DMS 273 (cell line): ENCODE measurements at regions not wholly inside any gene's neighbourhood (a gene's known extent, or its start where the extent isn't known, plus 50 kb on each side); places are given as distances from the start of the nearest gene placed in this dataset.
"Not testable (repeated sequence)": the region's sequence is repeated elsewhere in the genome, so short reads cannot be mapped to it uniquely, and the experiment has no call there.

Experiments used
- DNase-seq: peaks from one replicate; lab custom pipeline; 2025; ENCODE audit not compliant: unreplicated experiment; lab: John Stamatoyannopoulos, UW

GRCh38 chr5:118303296-118303695, 685.1 kb downstream of the DTWD2 start:
- DNase-seq = no peak

DNA sequence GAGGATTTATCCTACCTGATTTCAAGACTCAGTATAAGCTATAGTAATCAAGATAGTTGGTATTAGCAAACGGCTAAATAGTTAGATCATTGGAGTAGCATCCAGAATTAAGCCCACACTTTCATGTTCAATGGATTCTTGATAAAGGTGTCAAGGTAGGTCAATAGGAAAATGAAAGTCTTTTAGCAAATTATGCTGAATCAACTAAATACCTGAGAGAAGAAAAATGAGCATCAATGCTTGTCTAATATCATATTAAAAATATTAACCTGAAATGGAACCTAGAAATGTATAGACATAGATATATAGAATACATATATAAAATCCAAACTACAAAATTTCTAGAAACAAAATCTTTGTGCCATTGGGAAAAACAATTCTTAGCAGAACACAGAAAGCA, 685.6 kb downstream of the DTWD2 start:
- DNase-seq = no peak

DNA sequence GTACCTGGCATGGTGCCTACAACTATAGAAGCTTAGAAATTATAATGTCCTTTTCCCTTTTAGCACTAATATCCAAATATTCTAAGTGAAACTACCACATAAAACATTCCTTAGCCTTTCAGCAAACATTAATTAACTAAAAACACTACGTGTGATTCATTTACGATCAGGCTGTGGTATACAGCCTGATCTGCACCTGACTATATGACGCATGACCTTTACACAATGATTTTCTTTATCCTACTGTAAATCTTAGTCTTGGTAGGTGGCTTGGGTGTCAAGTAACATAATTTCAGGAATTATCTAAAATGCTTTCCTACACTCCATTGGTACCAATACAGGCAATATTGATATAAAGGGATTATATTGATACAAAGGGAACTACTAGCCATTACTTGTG, 686.7 kb downstream of the DTWD2 start:
- no peak for DNase-seq

GRCh38 chr5:118295045-118295444, 693.3 kb downstream of the DTWD2 start:
- no peak for DNase-seq

GRCh38 chr5:118293378-118293777, 695.0 kb downstream of the DTWD2 start:
- DNase-seq = no peak

GRCh38 chr5:118290204-118290603, 698.1 kb downstream of the DTWD2 start:
- DNase-seq = no peak

DNA sequence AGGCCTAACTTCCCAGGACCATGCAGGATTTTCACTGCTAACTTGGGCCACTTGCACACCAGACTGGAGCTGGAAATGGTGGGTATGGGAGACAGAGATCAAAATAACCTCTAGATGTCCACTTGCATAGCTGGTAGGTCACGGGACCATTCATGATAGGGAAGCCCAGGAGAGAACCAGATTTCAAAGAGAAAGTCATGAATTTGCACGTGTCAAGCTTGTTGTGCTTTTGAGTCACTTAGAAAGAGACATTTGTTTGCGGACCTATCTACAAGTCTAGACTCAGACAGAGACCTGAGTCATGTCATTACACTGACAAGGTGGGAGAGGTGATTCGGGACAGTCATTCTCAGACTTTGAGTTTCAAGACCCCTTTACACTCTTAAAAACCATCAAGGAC, 704.1 kb downstream of the DTWD2 start:
- not testable (repeated sequence) for DNase-seq

DNA sequence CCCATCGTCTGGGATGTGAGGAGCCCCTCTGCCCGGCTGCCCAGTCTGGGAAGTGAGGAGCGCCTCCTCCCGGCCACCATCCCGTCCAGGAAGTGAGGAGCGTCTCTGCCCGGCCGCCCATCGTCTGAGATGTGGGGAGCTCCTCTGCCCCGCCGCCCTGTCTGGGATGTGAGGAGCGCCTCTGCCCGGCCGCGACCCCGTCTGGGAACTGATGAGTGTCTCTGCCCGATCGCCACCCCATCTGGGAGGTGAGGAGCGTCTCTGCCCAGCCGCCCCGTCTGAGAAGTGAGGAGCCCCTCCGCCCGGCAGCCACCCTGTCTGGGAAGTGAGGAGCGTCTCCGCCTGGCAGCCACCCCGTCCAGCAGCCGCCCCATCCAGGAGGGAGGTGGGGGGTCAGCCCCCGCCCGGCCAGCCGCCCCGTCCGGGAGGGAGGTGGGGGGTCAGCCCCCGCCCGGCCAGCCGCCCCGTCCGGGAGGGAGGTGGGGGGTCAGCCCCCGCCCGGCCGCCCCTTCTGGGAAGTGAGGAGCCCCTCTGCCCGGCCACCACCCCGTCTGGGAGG, 705.8 kb downstream of the DTWD2 start:
- not testable (repeated sequence) for DNase-seq

DNA sequence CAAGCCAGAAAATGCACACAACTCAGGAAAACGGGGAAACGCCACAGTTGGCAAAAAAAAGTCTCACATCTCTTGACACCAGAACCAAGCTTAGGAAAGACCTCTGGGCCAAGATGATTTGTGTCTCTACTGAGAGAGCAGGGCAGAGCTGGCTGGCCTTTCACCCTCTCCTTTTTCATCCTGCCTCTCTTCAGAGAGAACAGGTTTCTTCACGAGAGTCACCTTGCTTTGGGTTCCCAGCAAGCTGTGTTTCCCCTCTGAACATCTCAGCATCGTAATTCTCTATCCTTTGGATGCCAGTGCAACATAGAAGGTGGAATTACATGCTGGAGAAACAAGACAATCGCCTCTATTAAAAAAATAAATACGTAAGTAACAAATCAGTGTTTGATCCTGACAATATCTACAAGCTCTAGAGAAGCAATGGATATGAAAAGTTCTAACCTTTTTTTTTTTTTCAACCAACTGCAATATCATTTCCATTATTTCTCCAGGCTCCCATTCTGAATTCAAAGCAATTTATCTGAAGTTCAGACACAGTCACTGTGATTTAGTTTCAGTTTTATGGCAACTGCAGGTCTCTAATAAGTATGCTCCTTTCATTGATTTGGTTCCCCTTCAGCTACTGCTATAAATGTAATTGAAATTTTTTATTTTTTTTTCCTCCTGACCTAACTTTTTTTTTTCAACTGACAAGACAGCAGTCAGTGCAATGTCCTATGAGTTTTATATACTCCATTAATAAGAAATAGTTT, 708.6 kb downstream of the DTWD2 start:
- no peak for DNase-seq

DNA sequence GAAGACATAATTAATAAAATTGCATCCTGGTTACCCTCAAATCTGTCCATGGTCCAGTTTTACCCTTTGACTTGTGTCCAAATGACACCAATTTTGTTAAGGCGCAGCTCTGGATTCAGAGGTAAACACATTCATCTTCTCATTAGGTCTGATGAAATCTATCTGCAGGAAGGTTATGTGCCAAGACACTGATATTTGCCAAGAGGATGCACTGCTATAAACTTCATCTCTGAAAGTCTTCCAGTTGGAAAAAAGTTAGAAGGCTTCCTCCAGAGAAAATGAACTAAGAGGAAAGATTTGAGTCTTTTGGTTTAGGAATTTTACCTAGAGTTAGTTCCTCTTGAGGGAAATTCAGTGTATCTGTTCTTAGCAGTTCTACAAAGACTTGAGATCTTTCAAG, 717.8 kb downstream of the DTWD2 start:
- DNase-seq = no peak

DNA sequence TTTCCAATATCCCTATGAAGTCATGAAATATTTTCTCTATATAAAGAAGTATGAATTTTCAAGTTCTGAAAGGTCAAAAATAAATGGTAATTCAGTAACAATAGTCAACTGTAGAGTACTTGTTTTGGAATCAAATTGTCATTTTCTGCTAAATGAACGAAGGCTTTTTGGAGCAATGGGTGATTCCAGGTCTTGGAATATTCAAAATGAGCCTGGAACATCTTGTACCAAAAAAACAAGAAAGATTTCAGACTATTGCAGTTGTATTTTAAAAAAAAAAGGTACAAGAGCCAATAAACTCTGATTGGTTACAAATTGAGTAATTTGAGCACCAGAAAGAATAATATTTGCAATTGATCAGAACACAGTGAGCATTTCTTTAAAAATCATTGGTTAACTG, 730.1 kb downstream of the DTWD2 start:
- DNase-seq = no peak

DNA sequence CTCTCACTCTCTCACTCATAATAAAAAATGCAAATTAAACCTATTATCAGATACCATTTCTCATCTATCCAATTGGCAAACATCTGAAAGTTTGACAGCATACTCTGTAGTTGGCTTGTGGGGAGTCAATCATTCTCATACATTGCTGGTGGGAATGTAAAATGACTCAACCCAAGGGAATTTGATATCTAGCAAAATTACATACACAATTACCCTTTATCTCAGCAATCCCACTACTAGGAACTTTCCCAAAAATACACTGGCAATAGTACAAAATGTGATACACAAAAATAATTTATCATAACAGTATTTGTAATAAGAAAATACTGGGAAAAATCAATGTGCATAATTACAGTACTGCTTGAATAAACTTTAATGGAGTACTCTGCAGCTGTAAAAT, 731.3 kb downstream of the DTWD2 start:
- DNase-seq = no peak

GRCh38 chr5:118253225-118254061, 734.9 kb downstream of the DTWD2 start:
- DNase-seq = no peak

GRCh38 chr5:118249386-118249785, 739.0 kb downstream of the DTWD2 start:
- DNase-seq = no peak

- DNase-seq = no peak
Observed at GRCh38 chr5:118247458-118247857, 740.9 kb downstream of the DTWD2 start.

GRCh38 chr5:118243613-118244012, 744.7 kb downstream of the DTWD2 start:
- no peak for DNase-seq

DNA sequence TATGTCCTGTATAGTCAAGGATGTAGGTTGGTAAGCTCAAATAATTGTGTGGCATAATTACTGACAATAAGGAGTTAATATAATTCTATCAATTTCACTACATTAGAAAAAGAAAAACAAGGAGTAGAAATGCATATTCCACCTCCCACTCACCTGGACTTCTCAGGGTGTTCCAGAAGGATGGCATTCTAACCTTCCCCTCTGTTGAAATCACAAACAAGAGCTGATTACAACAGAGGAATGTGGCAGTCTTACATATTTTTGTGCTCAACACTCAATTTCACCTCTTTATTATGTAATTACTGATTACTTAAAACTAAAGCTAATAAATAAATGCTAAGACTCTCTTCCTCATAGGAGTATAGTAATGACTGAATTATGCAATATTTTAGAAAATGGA, 745.3 kb downstream of the DTWD2 start:
- no peak for DNase-seq

DNA sequence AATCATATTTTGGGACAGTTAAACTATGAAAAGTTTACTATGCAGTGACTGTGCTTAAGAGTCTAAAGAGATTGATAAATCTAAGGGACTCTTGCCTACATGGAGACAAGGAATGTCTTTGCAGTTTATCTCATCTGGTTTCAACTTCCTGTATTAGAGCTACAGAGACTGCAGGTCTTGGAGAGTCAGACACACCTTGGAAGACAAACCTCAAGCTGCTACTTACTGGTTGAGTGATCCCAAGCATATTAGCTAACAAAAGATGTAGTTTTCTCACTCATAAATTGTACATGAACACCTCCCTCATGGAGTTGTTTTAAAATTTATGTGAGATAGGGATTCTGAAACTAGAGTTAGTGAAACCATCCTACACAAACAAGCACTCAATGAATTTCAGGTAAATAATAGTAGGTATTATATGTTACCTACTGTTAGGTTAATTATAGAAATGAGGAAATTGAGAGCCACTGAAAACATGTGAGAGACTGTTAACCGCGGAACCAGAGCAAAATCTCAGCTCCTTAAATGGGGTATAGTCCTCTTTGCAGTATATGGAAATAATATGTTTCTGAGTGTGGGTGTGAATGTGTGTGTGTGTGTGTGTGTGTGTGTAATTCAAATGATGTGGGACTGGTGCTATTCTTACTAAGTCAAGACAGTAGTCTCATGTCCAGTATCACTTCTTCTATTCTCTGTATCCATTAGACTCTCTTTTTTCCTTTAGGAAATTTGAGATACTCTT, 752.1 kb downstream of the DTWD2 start:
- no peak for DNase-seq

DNA sequence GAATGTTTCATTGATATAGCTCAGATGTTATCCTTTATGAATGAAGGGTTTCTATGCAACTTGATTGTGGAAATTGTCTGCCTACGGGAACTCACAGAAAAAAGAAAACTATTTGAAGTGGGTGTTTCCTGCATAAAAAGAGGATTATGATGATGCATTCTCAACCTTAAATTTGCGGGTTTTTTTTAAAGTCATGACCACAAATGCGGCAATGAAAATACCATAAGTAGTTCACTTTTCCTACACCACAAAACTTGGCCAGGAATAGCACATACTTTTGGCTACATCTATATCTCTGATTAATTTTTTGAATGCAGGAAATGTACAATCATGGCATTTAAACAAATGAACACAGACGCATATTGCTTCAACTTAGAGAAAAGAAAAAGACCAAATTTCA, 754.7 kb downstream of the DTWD2 start:
- DNase-seq = no peak

DNA sequence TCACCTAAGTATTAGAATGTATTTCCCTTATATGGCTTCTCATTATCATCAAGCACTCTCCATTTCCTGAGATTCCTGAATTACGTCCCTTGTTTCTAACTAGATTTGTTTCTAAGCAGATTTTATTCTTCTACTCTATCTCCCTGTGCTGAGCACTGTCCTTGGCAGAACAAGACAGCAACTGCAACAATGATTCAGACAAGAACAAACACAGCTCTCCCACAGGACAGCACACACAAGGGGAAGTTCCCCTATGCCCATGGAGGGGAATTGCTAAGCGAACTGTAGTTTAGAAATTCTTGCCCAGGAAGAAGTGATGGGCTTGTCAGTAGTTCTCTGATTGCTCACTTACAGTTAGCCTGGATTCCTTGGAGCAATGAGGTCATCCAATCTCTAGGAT, 759.9 kb downstream of the DTWD2 start:
- no peak for DNase-seq

GRCh38 chr5:118224546-118224945, 763.8 kb downstream of the DTWD2 start:
- DNase-seq = no peak
